SK-N-DZ (cell line): ENCODE measurements at regions not wholly inside any gene's neighbourhood (a gene's known extent, or its start where the extent isn't known, plus 50 kb on each side); places are given as distances from the start of the nearest gene placed in this dataset.

Experiments
- DNase-seq: peaks from one replicate; pipeline ENCODE4 v3.0.0-alpha.2; 2015; ENCODE audit warnings: low spot score

DNA sequence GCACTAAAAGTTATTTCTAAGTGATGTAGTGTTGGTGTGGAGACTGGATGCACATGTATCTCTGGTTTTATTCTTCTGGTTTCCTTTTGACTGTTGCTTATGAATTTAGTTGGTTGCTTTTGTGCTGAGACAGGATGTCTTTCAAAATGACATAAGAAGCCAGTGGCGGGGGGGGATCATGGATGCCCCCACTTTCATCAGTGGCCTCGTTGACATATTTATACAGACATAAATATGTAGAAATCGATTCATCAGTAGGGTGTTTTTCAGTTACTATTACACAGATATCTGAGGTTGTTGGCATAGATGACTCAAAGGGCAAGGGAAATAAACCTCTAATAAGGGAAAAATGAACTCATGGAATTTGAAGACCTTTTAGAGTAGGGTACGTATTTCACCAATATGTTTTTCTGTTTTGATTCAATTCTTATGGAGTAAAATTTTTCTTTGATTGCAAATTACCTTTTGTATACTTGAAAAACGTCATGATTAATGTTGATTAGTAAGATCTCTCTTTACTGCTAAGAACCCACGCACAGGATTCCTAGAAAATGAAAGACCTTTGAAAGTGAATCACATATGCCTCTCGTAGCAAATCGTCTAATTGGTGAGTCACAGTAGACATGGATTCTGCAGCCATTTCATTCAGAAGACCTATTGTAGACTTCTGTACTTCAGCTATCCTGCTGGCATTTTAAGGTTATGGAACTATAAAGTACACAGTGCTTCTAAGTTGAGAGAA, 97.4 kb upstream of the RBMS3 start:
- no peak for DNase-seq

GRCh38 chr3:29185706-29186105, 95.2 kb upstream of the RBMS3 start:
- no peak for DNase-seq

DNA sequence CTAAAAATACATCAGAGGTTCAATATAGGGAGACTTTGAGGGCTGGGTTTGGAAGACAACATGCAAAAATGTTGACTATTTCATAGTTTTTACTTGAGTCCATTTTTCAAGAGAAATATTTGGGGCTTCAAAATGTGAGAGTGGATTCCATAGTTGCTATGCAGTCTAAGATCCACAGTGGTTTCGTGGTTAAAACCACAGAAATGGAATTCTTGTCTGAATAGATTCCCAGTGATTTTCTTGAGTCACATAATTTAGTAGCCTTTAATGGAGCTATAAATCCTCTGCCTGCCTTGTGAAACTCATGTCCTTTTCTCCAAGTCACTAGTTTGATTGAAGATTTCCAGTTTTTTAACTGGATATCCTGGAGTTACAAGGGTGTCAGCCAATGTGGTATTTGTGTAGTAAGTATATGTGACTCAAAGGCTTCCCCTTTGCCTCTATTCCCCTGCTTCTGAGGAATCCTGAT, 94.7 kb upstream of the RBMS3 start:
- DNase-seq, result no peak

- no peak for DNase-seq
Measured at GRCh38 chr3:29186982-29187725, 93.7 kb upstream of the RBMS3 start.

- DNase-seq, result no peak
Measured at GRCh38 chr3:29189328-29189727, 91.5 kb upstream of the RBMS3 start.

- no peak for DNase-seq
Measured at GRCh38 chr3:29194139-29194538, 86.7 kb upstream of the RBMS3 start.

DNA sequence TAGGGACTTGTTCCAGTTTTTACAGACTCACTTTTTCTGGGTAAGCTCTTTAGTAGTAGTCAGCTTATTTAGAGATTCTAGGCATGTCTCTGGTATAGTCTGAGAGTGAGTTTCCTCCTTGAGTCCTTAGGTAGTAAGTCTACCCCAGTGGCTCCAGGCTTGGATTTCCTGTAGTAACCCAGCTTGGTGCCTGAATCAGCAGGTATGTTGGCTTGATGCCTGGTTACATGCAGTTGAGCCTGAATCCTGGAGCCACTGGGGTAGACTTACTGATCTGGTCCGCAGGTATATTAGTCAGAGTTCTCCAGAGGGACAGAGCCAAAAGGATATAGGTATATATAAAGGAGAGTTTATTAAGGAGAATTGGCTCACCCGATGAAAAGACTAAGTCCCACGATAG, 85.8 kb upstream of the RBMS3 start:
- DNase-seq, result no peak

GRCh38 chr3:29201604-29202003, 79.3 kb upstream of the RBMS3 start:
- DNase-seq, result no peak

DNA sequence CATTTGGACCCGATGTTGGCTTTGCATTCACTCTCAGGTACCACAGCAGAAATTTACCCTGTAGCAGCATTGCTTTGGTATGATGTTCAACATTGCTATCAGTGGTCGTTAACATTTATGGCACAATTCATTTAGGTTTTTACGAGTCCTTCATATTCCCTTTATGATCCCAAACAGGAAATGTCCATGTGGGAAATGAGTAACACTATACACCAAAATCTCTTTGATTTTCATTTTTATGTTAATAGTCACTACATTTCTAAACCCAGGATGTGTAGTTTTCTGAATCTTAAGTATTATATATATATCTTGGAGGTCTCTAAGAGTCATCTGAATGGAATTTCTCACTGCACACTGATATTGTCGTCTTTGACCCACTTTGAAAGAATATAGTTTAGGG, 78.5 kb upstream of the RBMS3 start:
- DNase-seq, result no peak

DNA sequence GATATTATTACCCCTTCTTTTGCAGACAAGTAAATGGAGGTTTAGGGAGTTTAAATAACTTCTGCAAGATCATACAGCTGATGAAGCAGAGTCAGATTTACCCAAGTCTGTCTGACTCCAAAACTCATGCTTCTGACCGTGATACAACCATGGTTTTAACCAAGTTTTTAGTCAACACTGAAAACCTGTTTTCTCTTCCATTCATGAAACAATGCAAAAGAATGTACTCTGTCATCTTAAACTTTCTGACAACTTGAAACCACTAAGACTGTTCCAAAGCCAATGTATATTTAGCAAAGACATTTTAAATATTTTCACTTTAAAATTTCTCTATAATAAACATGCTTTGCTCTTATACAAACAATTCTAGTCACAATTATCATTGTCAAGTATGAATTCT, 77.0 kb upstream of the RBMS3 start:
- DNase-seq, result no peak

DNA sequence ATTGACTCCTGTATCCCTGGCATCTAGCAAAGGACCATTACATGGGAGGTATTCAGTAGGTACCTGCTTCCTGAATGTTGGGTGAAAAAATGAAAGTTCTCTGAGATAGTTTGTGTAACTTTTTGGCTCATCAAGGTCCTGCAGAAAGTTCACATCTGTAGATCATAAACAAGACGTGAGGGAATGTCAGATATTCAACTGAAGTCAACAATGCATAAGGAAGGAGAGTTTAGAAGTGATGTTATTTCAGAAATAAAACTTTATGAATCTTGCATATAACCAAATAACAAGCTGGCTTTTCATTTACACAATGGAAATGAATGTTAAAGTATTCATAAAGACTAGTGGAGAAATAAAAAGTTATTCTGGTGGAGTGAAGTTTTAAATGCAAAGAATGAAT, 73.4 kb upstream of the RBMS3 start:
- DNase-seq, result no peak

- DNase-seq, result no peak
Measured at GRCh38 chr3:29212789-29213433, 68.0 kb upstream of the RBMS3 start.

DNA sequence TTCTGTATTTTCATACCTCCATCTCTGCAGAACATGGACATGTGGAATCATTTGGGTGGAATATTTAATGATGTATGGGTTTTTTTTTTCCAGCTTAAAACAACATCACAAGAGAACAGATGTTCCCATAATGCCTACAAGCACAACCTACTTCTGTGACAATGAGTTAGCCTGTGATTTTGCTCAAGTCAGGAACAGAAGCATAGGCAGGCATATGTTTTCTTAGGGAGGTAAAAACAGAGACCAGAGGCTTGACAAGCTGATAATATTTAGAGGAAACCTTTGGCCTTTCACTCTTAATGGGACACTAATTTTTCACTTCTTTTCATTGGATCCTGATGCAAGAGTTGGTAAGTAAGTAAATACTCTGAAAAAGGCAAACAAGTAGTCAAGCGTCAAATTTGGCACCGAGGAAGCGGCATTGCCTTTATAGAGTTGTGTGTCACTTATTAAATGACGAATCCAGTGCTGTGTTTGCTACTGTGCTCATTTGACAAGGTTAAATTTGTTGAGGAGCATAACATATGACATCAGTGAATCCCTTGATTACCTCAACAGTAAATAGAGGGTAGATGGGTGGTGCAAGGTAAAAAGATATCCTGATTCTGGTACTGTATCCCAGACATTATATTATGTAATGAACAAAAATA, 66.7 kb upstream of the RBMS3 start:
- no peak for DNase-seq

DNA sequence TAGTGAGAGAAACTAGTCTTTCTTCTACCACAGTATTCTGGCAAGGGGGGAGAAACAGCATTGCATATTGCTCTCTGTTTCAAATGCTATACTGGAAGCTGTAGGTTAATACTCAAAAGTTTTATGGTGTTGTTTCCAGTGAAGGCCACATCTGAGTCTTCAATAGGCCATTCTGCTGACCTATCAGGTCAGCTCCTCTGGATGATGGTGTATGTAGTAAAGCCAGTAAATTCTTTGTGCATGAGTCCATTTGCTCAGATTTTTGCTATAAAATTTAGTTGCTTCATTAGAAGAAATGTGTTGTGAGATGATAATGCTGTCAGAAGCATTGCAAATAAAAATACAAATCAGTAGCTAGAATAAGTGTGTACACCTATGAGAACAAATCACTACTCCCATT, 64.9 kb upstream of the RBMS3 start:
- no peak for DNase-seq

DNA sequence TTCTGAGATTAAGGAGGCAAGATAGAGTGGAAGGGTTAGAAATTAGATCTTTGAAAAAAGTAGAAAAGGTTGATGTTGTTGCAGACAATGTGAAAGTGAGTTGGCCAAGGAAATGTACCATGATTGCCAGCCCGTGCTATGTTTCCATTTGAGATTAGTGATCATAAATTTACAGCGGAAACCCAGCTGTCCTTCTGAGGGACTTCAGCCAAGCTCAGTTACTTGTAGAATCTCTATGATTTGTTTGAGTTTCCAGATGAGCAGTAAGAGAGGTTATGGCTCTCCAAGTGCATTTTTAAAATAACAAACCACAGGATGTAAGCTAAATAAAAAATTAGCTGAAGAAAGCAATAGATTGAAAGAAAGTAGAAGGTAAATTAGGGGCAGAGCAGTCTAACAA, 54.2 kb upstream of the RBMS3 start:
- no peak for DNase-seq

GRCh38 chr3:29227307-29227706, 53.6 kb upstream of the RBMS3 start:
- no peak for DNase-seq
